ENCODE measurements at regions not wholly inside any gene's neighbourhood (a gene's known extent, or its start where the extent isn't known, plus 50 kb on each side); places are given as distances from the start of the nearest gene placed in this dataset.
"Not testable (repeated sequence)": the region's sequence is repeated elsewhere in the genome, so short reads cannot be mapped to it uniquely, and the experiment has no call there.

DNA sequence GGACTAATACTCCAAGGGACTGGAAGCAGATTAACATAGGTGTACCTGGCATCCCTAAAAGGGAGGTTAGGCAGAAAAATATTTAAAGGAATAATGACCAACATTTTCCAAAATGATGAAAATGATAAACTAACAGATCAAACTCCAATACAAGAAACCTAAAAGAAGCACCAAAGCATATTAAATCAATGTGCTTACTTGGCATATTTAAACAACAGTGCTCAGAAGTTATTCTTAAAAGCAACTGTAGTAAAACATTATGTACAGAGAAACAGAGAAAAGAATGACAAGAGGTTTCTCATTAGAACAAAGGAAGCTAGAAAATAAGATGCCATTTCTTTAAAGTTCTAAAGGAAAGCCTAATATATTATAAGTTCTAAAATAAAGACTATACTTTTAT lies 947.3 kb upstream of the TMEFF2 start:
- H3K27me3 ChIP-seq = no peaks in the 10 kb centered on the region
- intact Hi-C loops (cut with DNase I) = no loop called here
- H3K4me1 ChIP-seq = no peaks in the 10 kb centered on the region

DNA sequence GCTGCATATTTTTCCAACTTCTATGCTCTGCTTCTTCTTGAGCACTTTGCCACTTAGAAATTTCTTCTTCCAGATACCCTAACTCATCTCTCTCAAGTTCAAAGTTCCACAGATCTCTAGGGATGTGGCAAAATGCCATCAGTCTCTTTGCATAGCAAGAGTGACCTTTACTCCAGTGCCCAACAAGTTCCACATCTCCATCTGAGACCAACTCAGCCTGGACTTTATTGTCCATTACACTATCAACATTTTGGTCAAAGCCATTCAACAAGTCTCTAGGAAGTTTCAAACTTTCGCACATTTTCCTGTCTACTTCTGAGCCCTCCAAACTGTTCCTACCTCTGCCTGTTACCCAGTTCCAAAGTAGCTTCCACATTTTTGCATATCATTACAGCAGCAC lies 946.2 kb upstream of the TMEFF2 start:
- H3K36me3 ChIP-seq; H3K27ac ChIP-seq; DNase-seq; H3K9me3 ChIP-seq; intact Hi-C loops (cut with DNase I); H3K4me1 ChIP-seq; H3K27me3 ChIP-seq; H3K4me3 ChIP-seq (replicated peaks in 1 of 3): not testable (repeated sequence)
- WGBS, 2 donors = 98% methylated on average over 1 of the region's 1 CpG

More for the DNA sequence above, 947.3 kb upstream of the TMEFF2 start:
- no peaks in the 10 kb centered on the region for H3K36me3 ChIP-seq
- no peak for DNase-seq
- no peak overlapping the region for H3K27ac ChIP-seq
- no peak for TF ChIP-seq POLR2A (IDR thresholded peaks at IDR 0.05)
- TF ChIP-seq CTCF (IDR thresholded peaks at IDR 0.05) = no peak
- H3K9me3 ChIP-seq = no peaks in the 10 kb centered on the region
- no peak overlapping the region for H3K4me3 ChIP-seq (replicated peaks in 1 of 3)

- intact Hi-C loops (cut with DNase I) = no loop called here
- no peak for DNase-seq
- no peaks in the 10 kb centered on the region for H3K36me3 ChIP-seq
- H3K4me3 ChIP-seq (replicated peaks in 1 of 3) = no peak overlapping the region
- TF ChIP-seq CTCF (IDR thresholded peaks at IDR 0.05) (no peak), POLR2A (IDR thresholded peaks at IDR 0.05) (no peak)
- H3K9me3 ChIP-seq = no peaks in the 10 kb centered on the region
- H3K4me1 ChIP-seq = no peaks in the 10 kb centered on the region
- H3K27ac ChIP-seq = no peak overlapping the region
- no peaks in the 10 kb centered on the region for H3K27me3 ChIP-seq
Measured at GRCh38 chr2:193124815-193125214, 930.1 kb upstream of the TMEFF2 start.

DNA sequence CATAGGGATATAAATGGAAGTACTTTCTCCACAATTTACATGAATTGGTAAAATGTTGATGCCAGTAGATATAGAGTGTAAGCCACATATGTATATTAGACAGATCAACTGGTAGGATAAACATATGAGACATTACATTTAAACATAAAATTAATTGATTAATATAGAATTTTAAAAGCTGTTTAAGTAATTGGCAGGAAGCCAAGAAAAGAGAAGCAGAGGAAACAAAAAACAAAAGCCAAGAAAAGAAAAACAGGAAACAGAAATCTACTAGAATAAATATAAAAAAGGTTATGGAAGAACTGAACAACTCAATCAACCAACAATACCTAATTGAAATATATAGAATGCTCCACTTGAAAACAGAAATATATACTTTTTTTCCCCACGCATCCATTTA lies 920.1 kb upstream of the TMEFF2 start:
- intact Hi-C loops (cut with DNase I) = no loop called here
- Histone ChIP-seq H3K36me3 (no peaks in the 10 kb centered on the region), H3K27me3 (no peaks in the 10 kb centered on the region), H3K4me3 (replicated peaks in 1 of 3) (no peak overlapping the region), H3K4me1 (no peaks in the 10 kb centered on the region), H3K9me3 (no peaks in the 10 kb centered on the region), H3K27ac (no peak overlapping the region)
- 81 to 88% methylated on average over 1 of the region's 1 CpG for WGBS, 2 donors
- DNase-seq = no peak
- TF ChIP-seq POLR2A (IDR thresholded peaks at IDR 0.05) = no peak
- no peak for TF ChIP-seq CTCF (IDR thresholded peaks at IDR 0.05)

DNA sequence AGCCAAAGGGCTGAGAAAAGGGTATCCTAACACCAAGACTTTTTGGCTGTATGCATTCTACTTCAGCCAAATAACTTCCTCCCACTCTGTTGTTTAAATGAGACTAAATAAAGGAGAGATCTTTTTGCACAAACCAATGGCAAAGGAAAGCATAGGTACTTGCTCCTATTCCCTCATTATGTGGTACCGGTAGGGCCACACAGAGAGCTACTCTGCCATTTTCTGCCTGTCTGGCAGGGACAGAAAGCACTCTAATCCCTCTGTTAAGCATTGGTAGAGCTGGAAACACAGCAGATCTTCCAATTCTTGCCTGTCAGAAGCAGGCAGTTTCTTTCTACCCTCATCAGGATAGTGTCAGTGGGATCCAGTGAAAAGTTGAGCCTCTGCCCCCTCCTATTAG lies 918.3 kb upstream of the TMEFF2 start:
- intact Hi-C loops (cut with DNase I) = no loop called here
- WGBS, 2 donors = 81 to 88% methylated on average over 1 of the region's 1 CpG
- TF ChIP-seq POLR2A (IDR thresholded peaks at IDR 0.05) (no peak), CTCF (IDR thresholded peaks at IDR 0.05) (no peak)
- no peak overlapping the region for H3K4me3 ChIP-seq (replicated peaks in 1 of 3)
- H3K27me3 ChIP-seq = no peaks in the 10 kb centered on the region
- H3K4me1 ChIP-seq = no peaks in the 10 kb centered on the region
- H3K9me3 ChIP-seq = no peaks in the 10 kb centered on the region
- DNase-seq = no peak
- H3K36me3 ChIP-seq = no peaks in the 10 kb centered on the region
- no peak overlapping the region for H3K27ac ChIP-seq

- Histone ChIP-seq H3K9me3 (no peaks in the 10 kb centered on the region), H3K27me3 (no peaks in the 10 kb centered on the region), H3K36me3 (no peaks in the 10 kb centered on the region), H3K4me1 (no peaks in the 10 kb centered on the region), H3K4me3 (replicated peaks in 1 of 3) (no peak overlapping the region), H3K27ac (no peak overlapping the region)
- 70 to 86% methylated on average over 1 of the region's 1 CpG for WGBS, 2 donors
- intact Hi-C loops (cut with DNase I) = no loop called here
- DNase-seq = no peak
- TF ChIP-seq POLR2A (IDR thresholded peaks at IDR 0.05) (no peak), CTCF (IDR thresholded peaks at IDR 0.05) (no peak)
Measured at GRCh38 chr2:193103064-193103463, 908.3 kb upstream of the TMEFF2 start.
